ENCODE measurements at regions not wholly inside any gene's neighbourhood (a gene's known extent, or its start where the extent isn't known, plus 50 kb on each side); places are given as distances from the start of the nearest gene placed in this dataset.
"Not testable (repeated sequence)": the region's sequence is repeated elsewhere in the genome, so short reads cannot be mapped to it uniquely, and the experiment has no call there.

DNA sequence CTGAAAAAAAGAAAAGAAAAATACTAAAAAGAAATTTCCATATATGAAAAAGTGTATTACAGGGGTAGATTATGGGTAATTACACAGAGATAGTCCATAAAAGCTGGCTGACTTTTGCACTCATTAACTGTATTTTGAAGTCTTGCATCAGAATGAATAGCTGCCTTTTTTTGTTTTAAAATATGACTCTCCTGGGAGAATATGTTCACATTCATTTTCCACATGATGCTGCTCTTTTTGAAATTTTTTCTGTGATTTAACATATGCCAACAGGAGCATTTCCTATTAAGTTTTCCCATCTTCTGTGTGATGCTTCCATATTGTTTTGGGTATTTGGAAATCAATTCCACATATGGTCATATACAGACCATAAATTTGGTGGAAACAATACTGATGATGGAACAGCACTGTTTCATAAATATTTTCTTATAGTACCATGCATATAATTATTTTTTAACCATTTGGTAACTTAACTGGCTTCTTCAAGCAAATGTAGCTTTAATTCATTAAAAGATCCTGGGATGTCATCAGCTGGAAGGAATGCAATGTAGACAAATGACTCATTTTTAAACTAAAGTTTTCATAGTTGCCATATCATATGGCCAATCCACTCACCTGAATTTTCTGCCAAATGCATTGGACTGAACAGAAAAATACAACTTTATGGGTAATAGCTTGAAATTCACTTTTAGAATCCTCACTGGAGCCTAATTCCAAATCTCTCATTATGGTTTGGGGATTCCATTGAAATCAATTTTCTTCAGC, 313.9 kb upstream of the GLI3 start:
- Mint-ChIP-seq H3K4me3 (no peak overlapping the region), H3K36me3 (ENCODE audit: low read depth) (peaks cover 2% of the 10 kb centered on the region), H3K27ac (no peak overlapping the region), H3K4me1 (ENCODE audit: low read depth) (no peaks in the 10 kb centered on the region), H3K27me3 (ENCODE audit: low read depth) (no peaks in the 10 kb centered on the region), H3K9me3 (peaks cover 11% of the 10 kb centered on the region)
- CTCF ChIA-PET: no interaction called here
- intact Hi-C loops (cut with micrococcal nuclease): no loop called here
- no peak for DNase-seq

- CTCF ChIA-PET: no interaction called here
- intact Hi-C loops (cut with micrococcal nuclease): no loop called here
- no peak overlapping the region for H3K4me3 Mint-ChIP-seq
- DNase-seq: no peak
- no peak overlapping the region for H3K27ac Mint-ChIP-seq
- no peaks in the 10 kb centered on the region for H3K36me3 Mint-ChIP-seq (ENCODE audit: low read depth)
- H3K9me3 Mint-ChIP-seq: peaks cover 6% of the 10 kb centered on the region
- no peaks in the 10 kb centered on the region for H3K27me3 Mint-ChIP-seq (ENCODE audit: low read depth)
- no peaks in the 10 kb centered on the region for H3K4me1 Mint-ChIP-seq (ENCODE audit: low read depth)
Observed at GRCh38 chr7:42549866-42550485, 313.0 kb upstream of the GLI3 start.

DNA sequence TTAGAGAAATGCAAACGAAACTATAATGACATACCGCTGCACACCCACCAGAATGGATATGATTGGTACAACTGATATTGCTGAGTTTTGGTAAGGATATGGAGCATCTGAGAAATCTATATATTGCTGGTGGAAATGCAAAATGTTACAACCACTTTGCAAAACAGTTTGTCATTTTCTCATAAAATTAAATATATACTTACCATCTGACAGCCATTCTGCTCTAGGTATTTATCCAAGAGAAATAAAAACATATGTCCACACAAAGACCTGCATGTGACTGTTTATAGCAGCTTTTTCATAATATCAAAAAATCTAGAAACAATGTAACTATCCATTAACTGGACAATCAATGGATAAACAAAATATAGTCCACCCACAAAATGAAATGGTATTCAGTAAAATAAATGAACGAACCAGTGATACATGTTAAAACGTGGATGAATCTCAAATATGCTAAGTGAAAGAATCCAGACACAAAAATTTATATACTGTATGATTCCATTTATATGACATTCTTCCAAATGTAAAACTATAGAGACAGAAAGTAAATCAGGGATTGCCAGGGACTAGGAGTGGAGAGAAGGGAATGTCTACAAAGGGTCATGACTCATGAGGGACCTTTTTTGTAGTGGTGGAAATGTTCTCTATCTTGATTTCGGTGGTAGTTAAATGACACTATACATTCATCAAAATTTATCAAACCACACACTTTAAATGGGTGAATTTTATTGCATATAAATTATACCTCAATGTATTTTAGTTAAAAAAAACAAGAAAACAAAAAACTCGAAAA, 312.0 kb upstream of the GLI3 start:
- Mint-ChIP-seq H3K4me1 (ENCODE audit: low read depth) (no peaks in the 10 kb centered on the region), H3K4me3 (no peak overlapping the region), H3K27ac (no peak overlapping the region), H3K9me3 (peaks cover 6% of the 10 kb centered on the region), H3K36me3 (ENCODE audit: low read depth) (no peaks in the 10 kb centered on the region), H3K27me3 (ENCODE audit: low read depth) (no peaks in the 10 kb centered on the region)
- CTCF ChIA-PET: no interaction called here
- intact Hi-C loops (cut with micrococcal nuclease): no loop called here
- DNase-seq: no peak

- H3K27me3 Mint-ChIP-seq (ENCODE audit: low read depth): no peaks in the 10 kb centered on the region
- H3K27ac Mint-ChIP-seq: no peak overlapping the region
- H3K9me3 Mint-ChIP-seq: peaks cover 6% of the 10 kb centered on the region
- DNase-seq: no peak
- no peaks in the 10 kb centered on the region for H3K4me1 Mint-ChIP-seq (ENCODE audit: low read depth)
- no peak overlapping the region for H3K4me3 Mint-ChIP-seq
- no peaks in the 10 kb centered on the region for H3K36me3 Mint-ChIP-seq (ENCODE audit: low read depth)
- CTCF ChIA-PET: no interaction called here
- intact Hi-C loops (cut with micrococcal nuclease): no loop called here
Observed at GRCh38 chr7:42545049-42545724, 308.2 kb upstream of the GLI3 start.

DNA sequence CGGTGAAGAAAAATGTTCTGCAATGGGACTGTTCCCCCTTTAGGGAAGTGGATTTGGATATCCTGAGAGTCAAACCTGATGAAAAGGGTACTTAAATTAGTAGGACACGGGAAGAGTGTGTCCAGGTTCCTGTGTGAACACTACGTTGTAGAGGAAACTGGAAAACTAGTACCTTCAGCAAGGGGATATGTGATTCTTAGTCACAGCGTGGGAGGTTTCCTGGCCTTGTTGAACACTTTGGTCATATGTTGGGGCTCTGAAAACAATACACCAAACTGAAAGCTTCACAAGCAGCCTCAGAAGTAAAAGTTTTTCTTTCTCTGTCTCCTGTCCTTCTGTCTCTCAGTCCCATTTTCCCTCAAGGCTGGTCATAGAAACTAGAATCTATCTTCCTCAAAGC, 306.9 kb upstream of the GLI3 start:
- intact Hi-C loops (cut with micrococcal nuclease): no loop called here
- CTCF ChIA-PET: no interaction called here
- Mint-ChIP-seq H3K4me3 (no peak overlapping the region), H3K9me3 (peaks cover 6% of the 10 kb centered on the region), H3K4me1 (ENCODE audit: low read depth) (no peaks in the 10 kb centered on the region), H3K27me3 (ENCODE audit: low read depth) (peaks cover 2% of the 10 kb centered on the region), H3K36me3 (ENCODE audit: low read depth) (no peaks in the 10 kb centered on the region), H3K27ac (no peak overlapping the region)
- DNase-seq: no peak

DNA sequence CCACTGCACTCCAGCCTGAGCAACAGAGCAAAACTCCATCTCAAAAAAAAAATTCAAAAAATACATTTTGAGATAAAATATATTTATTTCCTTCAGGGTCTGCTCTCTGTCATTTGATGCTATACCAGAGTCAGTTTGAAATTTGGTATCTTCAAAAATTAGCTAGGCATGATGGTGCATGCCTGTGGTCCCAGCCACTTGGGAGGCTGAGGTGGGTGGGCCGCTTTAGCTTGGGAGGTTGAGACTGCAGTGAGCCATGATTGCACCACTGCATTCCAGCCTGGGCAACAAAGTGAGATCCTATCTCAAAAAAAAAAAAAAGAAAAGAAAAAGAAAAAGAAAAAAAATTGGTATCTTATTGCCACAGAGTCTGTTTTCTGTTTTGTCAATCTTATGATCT, 305.4 kb upstream of the GLI3 start:
- H3K27me3 Mint-ChIP-seq (ENCODE audit: low read depth); H3K4me1 Mint-ChIP-seq (ENCODE audit: low read depth); DNase-seq; H3K36me3 Mint-ChIP-seq (ENCODE audit: low read depth); H3K27ac Mint-ChIP-seq; H3K4me3 Mint-ChIP-seq; intact Hi-C loops (cut with micrococcal nuclease); CTCF ChIA-PET; H3K9me3 Mint-ChIP-seq: not testable (repeated sequence)

GRCh38 chr7:42534441-42534840, 297.4 kb upstream of the GLI3 start:
- intact Hi-C loops (cut with micrococcal nuclease): no loop called here
- CTCF ChIA-PET: no interaction called here
- Mint-ChIP-seq H3K4me1 (ENCODE audit: low read depth) (no peaks in the 10 kb centered on the region), H3K27me3 (ENCODE audit: low read depth) (peaks cover 2% of the 10 kb centered on the region), H3K4me3 (no peak overlapping the region), H3K36me3 (ENCODE audit: low read depth) (no peaks in the 10 kb centered on the region), H3K27ac (no peak overlapping the region), H3K9me3 (peaks cover 19% of the 10 kb centered on the region)
- DNase-seq: no peak

GRCh38 chr7:42527004-42527403, 290.0 kb upstream of the GLI3 start:
- Mint-ChIP-seq H3K27me3 (ENCODE audit: low read depth) (peaks cover 2% of the 10 kb centered on the region), H3K9me3 (peaks cover 23% of the 10 kb centered on the region), H3K27ac (no peak overlapping the region), H3K36me3 (ENCODE audit: low read depth) (no peaks in the 10 kb centered on the region), H3K4me1 (ENCODE audit: low read depth) (no peaks in the 10 kb centered on the region), H3K4me3 (no peak overlapping the region)
- DNase-seq: no peak
- CTCF ChIA-PET: no interaction called here
- intact Hi-C loops (cut with micrococcal nuclease): no loop called here

- intact Hi-C loops (cut with micrococcal nuclease): no loop called here
- Mint-ChIP-seq H3K9me3 (peaks cover 8% of the 10 kb centered on the region), H3K27ac (no peak overlapping the region), H3K4me1 (ENCODE audit: low read depth) (no peaks in the 10 kb centered on the region), H3K36me3 (ENCODE audit: low read depth) (no peaks in the 10 kb centered on the region), H3K4me3 (no peak overlapping the region), H3K27me3 (ENCODE audit: low read depth) (peaks cover 2% of the 10 kb centered on the region)
- no peak for DNase-seq
- CTCF ChIA-PET: no interaction called here
Observed at GRCh38 chr7:42522227-42522991, 285.4 kb upstream of the GLI3 start.

DNA sequence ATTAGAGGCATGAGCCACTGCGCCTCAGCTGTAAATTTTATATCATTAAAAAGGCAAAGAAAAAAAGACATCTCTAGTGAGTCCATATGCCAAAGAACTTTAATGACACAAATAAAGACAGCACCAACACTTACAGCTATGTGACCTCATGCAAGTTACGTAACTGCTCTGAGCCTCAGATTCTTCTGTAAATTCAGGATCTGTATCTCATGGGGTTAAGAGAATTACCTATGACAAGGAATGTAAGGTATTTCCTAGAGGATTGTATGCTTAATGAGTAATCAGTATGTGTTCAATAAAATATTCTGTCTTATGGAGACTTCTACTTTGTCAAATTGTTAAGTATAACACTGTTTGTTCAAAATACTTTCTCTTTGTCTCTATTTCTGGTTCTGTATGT, 274.0 kb upstream of the GLI3 start:
- Mint-ChIP-seq H3K4me1 (ENCODE audit: low read depth) (no peaks in the 10 kb centered on the region), H3K27ac (no peak overlapping the region), H3K4me3 (no peak overlapping the region), H3K27me3 (ENCODE audit: low read depth) (no peaks in the 10 kb centered on the region), H3K36me3 (ENCODE audit: low read depth) (no peaks in the 10 kb centered on the region), H3K9me3 (no peaks in the 10 kb centered on the region)
- CTCF ChIA-PET: no interaction called here
- DNase-seq: no peak
- intact Hi-C loops (cut with micrococcal nuclease): no loop called here

GRCh38 chr7:42506097-42506496, 269.1 kb upstream of the GLI3 start:
- no peak overlapping the region for H3K4me3 Mint-ChIP-seq
- CTCF ChIA-PET: no interaction called here
- intact Hi-C loops (cut with micrococcal nuclease): no loop called here

GRCh38 chr7:42502022-42502421, 265.0 kb upstream of the GLI3 start:
- Mint-ChIP-seq H3K27me3 (ENCODE audit: low read depth) (no peaks in the 10 kb centered on the region), H3K36me3 (ENCODE audit: low read depth) (no peaks in the 10 kb centered on the region), H3K4me1 (ENCODE audit: low read depth) (no peaks in the 10 kb centered on the region), H3K9me3 (peaks cover 11% of the 10 kb centered on the region), H3K4me3 (no peak overlapping the region), H3K27ac (no peak overlapping the region)
- intact Hi-C loops (cut with micrococcal nuclease): no loop called here
- CTCF ChIA-PET: interaction anchor here (1.3 kb wide), 1 partner anchor 16 kb away, joined by 3 read pairs; no protein-coding TSS in a partner anchor
- no peak for DNase-seq

More at GRCh38 chr7:42506097-42506496, 269.1 kb upstream of the GLI3 start:
- Mint-ChIP-seq H3K36me3 (ENCODE audit: low read depth) (no peaks in the 10 kb centered on the region), H3K27ac (no peak overlapping the region), H3K9me3 (peaks cover 9% of the 10 kb centered on the region), H3K4me1 (ENCODE audit: low read depth) (no peaks in the 10 kb centered on the region), H3K27me3 (ENCODE audit: low read depth) (no peaks in the 10 kb centered on the region)
- no peak for DNase-seq
